ENCODE measurements at regions not wholly inside any gene's neighbourhood (a gene's known extent, or its start where the extent isn't known, plus 50 kb on each side); places are given as distances from the start of the nearest gene placed in this dataset.

DNA sequence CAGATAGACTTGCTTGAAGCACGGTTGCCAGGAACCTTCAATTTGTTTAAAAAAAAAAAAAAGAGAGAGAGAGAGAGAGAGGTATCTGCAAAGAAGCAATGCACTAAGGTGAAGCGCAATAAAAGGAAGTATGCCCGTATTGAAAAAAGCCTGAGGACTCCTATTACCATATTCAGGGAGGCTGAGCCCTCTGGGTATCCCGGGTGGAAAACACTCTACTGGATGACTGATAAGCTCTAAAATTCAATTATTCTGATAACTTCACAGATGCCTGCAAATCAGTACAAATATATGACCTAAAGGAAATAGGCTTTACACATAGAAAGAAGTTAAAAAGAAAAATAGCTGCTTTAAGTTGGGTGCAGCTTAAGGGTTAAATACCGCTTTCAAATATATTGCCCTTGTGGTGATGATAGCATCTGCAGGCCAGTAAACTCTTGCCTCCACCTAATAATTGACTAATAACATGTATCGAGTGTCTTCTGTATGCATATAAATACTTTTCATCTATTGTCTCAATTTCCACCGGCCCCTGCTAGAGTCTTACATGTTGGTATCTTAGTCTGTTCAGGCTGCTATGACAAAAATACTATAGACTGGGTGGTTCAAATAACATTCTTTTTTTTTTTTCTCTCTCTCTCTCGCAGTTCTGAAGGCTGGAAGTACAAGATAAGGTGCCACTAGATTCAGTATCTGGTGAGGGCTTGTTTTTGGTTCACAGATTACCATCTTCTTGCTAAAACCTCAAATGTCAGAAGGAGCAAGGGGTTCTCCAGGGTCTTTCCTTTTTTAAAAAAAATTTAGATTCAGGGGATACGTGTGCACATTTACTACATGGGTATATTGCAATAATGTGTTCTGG is 187.4 kb upstream of the JARID2 start:
- no peak for DNase-seq

DNA sequence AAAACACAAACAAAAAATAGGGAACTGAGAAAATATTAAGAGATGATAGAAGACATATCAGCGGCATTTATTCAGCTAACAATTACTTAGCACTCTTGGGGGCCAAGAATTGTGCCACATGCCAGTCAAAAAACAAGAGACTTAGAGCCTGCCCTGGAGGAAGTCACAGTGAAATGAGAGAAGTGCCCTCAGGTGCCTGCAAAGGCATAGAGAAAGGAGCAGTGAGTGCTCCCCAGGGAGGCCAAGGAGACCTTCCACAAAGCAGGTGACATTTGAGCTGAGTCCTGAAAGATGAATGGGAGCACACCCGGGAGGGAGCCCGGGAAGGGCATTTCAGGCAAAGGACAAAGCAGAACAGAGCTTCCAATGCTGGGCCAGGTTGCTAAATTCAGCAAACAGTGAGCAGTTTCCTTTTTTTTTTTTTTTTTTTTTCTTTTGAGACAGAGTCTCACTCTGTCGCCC is 184.7 kb upstream of the JARID2 start:
- peak; percentile 55 for DNase-seq

DNA sequence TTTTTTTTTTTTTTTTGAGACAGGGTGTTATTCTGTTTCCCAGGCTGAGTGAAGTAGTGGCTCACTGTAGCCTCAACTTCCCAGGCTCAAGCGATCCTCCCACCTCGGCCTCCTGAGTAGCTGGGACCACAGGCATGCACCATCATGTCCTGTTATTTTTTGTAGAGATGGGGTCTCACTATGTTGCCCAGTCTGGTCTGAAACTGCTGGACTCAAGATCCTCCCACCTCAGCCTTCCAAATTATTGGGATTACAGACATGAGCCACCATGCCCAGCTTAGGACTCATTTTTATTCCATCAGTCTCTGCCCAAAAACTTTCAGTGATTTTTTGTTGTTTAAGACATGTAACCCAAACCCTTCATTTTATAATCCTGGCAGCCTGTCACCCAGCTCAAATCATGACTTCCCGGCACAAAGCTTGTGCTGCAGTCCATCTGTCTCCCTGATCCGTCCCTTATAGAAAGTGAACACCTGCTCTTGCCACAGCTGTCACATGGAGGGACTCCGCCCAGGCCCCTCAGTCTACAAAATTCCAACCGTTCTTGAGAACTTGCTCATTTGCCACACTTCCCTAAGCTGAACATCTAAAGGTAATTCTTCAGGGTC is 183.9 kb upstream of the JARID2 start:
- peak; percentile 5 for DNase-seq

DNA sequence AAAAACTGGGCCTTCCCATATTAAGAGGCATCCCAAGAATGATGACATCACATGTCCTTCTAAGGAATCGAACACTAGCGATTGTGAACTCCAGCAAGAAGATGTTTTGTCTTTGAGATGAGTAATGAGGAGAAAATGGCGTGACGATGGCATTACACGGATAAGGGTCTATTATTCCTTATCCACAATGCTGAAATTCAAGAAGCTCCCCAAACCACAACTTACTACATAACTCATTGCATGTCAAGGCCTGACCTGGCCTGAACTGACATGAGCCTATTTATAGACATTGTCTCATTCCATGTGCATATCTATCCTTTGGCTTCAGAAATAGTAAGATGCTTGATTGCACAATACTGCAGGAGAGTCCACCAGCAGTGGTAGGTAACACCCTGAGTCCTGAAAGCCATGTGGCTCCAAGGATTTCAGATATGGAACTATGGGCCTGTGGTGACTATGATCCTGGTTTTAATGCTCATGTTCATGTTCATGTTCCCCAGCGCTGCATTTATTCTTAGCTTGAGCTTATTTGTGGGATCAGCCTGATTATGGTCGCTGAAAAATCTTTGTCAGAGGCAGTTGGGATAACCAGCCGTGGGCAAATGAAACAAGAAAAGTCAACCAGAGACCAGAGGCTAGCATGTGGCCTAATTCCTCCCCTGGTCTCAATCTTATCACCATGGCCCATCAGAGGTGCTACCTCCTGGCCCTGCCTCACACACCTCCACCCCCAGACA is 183.2 kb upstream of the JARID2 start:
- peak; percentile 19 for DNase-seq

DNA sequence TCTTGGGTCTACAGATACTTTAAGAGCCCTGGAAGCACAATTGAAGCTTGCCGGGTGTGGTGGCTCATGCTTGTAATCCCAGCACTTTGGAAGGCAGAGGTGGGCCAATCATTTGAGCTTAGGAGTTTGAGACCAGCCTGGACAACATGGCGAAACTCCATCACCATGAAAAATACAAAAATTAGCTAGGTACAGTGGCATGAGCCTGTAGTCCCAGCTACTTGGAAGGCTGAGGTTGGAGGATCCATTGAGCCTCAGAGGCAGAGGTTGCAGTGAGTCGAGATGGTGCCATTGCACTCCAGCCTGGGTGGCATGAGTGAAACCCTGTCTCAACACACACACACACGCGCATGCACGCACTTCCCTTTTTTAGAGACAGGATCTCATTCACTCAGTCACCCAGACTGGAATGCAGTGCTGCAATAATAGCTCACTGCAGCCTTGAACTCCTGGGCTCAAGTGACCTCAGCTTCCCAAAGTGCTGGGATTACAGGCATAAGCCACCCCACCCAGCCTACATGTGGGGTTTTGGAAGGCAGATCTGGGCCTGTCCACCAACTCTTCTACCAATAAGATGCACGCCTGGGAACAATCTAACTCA is 182.5 kb upstream of the JARID2 start:
- no peak for DNase-seq

DNA sequence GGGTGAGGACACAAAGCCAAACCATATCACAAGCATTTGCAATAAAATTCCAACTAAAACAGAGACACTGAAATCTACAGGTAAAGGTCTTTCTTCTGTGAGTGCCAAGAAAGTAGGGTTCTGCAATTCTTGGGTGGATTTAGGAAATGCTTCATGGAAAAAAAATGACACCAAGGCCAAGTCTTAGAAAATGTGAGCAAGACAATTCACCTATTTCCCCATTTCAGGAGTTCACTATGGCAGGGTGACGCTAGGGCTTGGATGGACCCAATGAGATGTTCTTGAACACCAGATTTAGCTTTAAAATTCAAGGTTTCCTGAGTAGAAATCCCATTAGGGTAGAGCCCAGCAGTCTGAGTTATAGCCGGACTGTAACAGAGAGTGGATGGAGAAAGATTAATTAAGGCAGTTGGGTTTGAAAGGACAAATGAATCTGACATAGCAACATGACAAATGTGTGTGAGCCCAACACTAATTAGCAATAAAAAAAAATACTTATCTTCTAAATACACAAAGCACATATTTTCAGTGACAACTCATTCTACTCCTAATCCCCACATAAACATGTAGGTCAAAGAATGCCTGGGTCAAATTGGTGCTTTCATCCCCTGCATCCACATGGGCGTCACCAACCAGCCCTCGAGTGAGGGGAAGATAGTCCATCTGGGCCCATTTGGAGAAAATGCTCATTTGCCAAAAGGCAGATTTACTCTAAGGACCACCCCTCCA is 180.4 kb upstream of the JARID2 start:
- DNase-seq: no peak

DNA sequence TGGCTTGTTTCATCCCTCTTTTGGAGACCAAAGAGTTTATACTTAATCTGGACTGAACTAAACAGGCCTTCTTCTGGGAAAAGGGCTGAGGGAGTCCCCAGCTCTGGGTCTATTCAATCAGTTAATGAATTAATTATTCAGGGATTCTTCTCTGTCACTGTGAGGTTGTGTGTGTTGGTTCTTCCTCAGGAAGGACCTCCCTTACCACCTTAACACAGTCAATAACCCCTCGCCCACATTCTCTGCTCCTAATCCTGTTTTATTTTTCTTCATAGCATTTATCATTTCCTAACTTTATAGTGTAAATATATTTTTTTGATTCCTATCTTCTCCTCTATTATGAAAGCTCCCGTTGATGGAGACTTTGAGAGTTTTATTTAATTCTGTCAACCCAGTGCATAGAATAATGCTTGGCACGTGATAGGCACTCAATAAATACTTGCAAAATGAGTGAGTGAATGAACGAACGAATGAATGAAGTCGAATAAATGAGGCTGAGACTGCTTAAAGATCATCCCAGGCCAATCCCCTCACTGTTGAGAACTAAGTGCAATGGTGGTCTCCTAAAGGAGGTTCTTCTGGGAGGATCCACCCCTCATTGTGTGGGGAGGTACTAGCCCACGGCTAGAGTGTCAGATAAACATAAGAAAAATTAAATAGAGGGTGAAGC is 179.6 kb upstream of the JARID2 start:
- DNase-seq: no peak

DNA sequence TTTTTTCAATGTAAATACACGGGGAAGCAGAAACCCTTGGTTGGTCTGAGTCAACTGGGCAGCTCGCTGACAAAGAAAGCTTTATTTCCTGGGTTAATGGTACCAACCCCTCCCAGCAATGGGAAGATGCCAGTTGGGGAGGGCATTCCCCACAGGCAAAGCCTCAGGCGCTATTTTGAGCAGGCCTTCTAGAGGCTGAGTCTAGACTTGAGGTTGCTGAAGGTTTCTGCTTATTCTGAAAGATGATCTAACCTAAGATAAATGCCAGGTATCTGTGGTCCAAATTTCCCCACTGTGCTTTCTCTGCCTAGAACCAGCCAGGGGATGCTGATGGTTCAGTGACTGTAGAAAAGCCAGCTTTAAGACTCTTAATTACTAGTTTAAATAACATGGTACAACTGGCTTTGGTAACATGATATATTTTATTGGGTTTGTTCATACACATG is 172.5 kb upstream of the JARID2 start:
- DNase-seq: no peak

DNA sequence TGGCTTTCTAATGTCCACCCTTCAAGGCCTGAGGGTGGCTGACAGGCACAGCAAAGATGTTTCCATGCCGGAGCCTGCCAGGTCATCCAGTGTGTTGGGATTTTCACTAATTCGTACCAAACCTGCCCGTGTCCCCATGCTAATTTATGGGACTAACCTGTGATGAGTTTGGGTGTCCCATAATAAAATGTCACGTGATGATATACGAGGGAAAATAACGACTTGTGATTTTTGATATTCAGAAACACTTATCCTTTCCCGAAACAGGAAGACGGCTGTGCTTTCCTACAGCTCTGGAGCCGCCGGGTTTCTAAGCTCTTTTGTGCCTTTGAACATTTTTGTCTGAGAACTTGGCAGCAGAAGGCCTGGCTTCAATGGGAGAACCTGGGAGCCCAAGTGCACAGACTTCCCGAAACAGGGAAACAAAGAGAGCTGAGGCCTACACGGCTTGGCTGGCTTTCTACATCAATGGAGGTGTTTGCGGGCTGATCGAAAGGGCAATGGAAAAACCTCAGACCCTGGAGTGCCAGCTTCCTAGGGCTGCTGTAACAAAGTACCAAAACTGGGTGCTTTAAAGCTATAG is 171.9 kb upstream of the JARID2 start:
- no peak for DNase-seq

DNA sequence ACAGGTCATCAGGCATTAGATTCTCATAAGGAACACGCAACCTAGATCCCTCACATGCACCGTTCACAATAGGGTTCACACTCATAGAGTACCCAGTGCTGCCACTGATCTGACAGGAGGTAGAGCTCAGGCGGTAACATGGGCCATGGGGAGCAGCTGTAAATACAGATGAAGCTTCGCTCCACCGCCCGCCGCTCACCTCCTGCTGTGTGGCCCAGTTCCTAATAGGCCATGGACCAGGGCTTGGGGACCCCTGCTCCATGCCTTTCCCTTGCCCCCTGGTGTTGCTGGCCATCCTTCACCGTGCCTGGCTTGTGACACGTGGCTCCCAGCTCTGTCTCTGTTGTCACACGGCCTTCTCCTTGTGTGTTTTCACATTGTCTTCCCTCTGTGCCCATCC is 171.1 kb upstream of the JARID2 start:
- no peak for DNase-seq

DNA sequence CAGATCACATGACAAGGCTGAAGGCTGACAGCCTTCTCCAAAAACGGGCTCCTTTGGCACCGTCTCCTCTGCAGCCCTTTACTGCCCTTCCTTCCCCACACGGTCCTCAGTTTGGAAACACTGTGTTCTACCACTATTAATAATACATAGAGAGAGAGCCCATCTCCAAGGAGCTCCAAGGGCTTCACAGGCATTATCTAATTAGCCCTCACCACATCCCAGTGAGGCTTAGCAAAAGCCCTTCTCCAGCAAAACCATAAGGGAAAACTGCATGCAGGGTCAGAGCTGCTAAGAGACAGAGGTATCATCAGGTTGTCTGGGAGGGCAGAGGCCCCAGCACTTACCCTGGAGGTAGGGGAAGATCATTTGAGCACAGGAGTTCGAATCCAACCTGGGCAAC is 169.3 kb upstream of the JARID2 start:
- no peak for DNase-seq

DNA sequence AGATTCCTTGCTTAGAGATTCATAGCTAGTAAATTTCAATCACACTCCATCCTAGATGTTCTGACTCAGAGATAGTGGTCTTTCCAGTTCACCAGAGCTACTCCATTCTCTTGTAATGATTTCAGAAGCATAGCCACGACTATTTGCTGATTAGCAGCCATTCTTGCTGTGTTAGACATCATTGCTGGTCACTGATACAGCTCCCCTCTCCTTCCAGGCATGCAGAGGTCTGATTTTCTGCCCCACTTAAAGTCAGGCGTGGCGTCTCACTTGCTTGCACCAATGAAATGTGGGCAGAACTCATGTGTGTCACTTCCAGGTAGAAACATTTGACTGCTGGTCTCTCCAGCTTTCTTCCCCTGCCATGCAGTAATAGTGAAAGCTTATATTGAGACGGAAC is 168.9 kb upstream of the JARID2 start:
- DNase-seq: no peak

DNA sequence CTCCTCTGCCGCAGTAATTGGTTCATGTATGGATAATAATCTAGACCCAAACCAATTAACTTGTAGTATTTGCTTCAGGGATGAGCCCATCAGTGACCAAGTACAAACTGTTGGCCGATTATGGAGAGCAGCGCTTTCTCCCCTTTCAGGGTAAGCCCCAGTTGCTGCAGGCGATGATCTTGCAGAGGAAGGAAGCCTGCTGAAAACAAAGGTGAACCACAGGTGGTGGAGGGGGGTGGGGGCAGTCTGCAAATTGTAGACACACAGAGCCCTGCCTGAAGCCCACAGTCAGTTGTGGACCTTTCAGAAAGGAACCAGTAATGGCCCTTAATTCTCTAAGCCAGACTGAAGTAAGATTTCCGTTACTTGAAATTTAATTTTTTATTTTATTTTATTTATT is 167.9 kb upstream of the JARID2 start:
- no peak for DNase-seq

DNA sequence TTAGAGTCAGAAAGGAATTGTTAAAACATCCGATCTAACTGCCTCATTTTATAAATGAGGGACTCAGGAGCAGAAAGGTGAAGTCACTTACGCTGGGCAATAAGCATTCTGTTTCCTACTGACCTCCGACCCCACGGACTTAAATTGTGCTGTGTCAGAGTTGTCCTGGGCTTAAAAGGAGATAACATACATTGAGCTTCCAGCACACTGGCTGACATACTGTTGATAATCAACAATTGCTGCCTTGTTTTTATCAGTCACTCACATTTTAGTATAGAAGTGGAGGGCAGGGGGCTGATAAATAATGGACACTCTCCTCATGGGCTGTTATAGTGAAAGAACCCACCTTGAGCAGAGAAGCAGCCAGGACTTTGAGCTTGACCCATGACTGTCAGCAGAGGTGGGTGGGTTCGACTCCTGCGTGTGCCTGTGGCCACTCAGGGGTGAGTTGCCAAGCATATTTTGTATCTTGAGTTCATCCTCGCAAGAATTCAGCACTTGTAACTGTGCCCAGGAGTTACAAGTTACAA is 166.5 kb upstream of the JARID2 start:
- no peak for DNase-seq

DNA sequence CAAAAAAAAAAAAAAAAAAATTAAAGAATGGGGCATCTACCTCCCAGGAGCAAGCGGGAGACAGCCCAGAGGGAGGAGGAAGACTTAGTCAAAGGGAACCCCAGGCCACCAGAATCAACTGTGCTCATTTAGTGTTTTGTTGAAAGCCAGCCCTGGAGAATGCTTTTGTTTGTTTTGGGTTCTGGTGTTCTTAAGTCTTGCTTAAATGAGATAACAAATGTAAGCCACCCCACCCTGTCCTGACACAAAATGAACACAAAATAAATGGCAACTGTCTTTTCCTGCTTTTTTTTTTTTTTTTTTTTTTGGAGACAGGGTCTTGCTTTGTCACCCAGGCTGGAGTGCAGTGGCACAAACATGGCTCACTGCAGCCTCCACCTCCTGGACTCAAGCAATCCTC is 165.0 kb upstream of the JARID2 start:
- no peak for DNase-seq

DNA sequence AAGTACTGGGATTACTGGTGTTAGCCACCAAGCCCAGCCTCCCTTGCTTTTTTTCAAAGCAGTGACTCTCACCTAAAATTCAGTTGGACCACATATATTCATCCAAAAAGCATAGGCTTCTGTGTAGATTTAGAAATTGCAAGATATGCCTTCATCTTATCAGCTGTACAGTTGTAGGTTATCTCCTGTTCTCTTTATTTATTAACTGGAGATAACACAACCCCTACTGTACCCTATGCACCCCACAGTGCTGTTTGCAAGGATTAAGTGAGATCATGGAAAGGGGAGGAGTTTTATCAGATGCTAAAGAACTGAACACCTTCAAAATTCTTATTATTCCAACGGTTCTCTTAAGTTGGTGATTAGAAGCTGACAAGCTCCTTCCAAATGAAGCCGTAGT is 164.4 kb upstream of the JARID2 start:
- no peak for DNase-seq

DNA sequence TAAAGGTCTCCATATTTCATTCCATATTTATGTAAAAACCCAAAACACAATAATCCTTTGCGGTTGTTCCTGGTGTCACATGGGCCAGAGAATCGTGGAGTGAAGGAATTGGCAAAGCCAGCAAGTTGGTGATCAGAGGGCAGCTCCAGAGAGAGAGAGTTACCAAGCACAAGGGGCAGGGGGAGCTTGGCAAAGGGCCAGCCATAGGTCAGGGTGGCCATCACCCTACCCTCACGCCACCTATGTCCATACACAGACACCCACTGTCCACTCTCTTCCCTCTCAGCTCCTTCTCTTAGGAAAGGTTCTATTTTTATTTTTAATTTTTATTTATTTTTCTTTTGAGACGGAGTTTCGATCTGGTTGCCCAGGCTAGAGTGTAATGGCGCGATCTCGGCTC is 163.2 kb upstream of the JARID2 start:
- DNase-seq: no peak

DNA sequence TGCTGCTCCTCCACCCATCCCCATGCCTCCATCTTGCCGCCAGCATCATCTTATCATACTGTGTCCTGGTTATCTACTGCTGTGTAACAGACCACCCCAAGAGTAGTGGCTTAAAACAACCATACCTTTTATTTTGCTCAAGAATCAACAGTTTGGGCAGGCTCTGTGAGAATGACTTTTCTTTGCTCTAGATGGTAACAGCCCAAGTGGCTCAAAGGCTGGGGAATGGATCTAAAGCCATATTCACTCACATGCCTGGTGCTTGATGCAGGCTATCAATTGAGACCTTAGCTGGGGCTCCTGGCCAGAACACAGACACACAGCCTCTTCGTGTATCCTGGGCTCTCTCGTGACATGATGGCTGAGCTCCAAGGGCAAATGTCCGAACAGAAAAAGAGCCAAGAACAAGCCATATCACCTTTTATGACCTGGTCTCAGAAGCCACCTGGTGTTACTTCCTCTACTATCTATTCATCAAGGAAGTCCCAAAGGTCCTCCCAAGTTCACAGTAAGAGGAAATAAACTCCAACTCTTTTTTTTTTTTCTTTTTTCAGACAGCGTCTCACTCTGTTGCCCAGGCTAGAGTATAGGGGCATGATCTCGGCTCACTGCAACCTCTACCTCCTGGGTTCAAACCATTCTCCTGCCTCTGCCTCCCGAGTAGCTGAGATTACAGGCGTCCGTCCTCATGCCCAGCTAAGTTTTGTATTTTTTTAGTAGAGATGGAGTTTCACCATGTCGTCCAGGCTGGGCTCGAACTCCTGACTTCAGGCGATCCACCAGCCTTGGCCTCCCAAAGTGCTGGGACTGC is 159.3 kb upstream of the JARID2 start:
- no peak for DNase-seq

DNA sequence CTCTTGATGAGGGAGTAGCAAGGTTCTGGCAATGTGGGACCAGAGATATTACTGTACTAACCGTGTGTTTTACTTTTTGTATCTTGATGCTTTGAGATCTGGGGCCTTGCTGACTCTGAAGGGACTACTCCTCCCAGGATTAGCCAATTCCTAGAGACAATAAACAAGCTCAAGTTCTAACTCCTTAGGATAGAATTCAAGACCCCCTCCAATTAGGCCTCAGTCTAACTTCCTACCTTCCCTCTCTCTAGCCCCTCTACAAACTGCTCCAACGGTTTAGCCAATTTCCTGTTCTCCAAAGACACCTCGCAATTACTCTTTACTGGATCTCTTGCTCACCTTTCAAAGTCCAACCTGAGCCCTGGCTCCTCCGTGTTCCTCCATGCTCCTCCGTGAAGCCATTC is 158.7 kb upstream of the JARID2 start:
- no peak for DNase-seq

DNA sequence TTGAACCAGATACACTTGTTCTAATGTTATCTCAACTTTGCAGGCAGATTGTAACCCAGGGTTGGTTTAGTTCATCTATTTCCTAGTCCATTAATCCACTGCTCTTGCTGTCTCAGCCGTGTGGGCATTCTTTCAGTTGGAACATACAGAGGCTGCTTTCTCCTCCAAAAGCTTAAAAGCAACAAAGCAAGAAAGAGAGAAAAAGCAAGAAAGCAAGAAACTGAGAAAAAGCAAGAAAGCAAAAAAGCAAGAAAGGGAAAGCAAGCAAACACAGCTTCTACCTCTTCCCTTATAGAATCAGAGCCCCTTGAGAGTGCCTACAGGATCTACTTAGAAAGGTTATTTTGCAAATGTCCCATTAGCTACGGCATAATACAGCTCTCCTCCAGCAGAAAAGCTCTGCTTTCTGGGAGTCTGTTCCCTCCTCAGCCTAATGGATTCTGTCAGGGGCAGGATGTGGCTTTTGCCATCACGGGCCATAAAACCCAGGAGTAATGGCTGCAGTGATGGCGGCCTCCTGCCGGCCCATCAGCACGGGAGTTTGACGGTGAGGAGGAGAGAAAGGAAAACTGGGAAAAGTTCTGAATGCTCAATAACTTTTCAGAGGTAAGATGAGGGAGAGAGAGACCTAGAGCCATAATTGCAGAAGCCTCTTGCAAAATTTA is 156.8 kb upstream of the JARID2 start:
- DNase-seq: no peak

Data from NCI-H2107 (cell line).